Suprapubic skin (tissue), 3 donors: ENCODE measurements at regions not wholly inside any gene's neighbourhood (a gene's known extent, or its start where the extent isn't known, plus 50 kb on each side); places are given as distances from the start of the nearest gene placed in this dataset.

Experiments used
- POLR2A ChIP-seq, 2 donors: fragments of 450-650 bp; IDR thresholded peaks; one replicate each; pipeline ENCODE4 v1.6.1; 2017; ENCODE audit warnings: antibody characterized with exemption in 2 of 2, mild to moderate bottlenecking in 2 of 2, moderate library complexity in 2 of 2
- TF ChIP-seq, protein P1 (sequence below), 2 donors: fragments of 200-600 bp in 1 of 2; fragments of 450-650 bp in 1 of 2; sonication (generic) in 1 of 2; IDR thresholded peaks; one replicate each; pipeline ENCODE4 v1.5.1; 2016 to 2019; ENCODE audit warnings: antibody characterized with exemption in 2 of 2, mild to moderate bottlenecking in 1 of 2, moderate library complexity in 1 of 2

DNA sequence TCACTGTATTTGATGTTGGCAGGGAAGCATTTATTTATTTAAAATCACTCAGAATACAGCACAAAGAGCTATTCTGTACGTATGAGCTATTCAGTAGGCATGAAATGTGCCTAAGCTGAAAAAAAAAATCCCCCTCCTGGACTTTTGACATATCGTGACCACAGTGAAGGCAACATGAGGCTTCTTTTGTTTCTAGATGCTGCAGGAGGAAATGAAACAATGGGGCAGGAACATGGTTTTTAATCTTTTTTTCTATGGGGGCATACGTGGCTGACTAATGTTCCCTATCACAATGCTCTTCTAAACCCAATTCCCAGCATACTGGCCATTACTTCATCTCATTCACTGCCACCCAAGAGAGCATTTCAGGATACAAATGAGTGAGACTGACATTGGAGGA lies 191.0 kb upstream of the PMFBP1 start:
- TF ChIP-seq, protein P1, sequence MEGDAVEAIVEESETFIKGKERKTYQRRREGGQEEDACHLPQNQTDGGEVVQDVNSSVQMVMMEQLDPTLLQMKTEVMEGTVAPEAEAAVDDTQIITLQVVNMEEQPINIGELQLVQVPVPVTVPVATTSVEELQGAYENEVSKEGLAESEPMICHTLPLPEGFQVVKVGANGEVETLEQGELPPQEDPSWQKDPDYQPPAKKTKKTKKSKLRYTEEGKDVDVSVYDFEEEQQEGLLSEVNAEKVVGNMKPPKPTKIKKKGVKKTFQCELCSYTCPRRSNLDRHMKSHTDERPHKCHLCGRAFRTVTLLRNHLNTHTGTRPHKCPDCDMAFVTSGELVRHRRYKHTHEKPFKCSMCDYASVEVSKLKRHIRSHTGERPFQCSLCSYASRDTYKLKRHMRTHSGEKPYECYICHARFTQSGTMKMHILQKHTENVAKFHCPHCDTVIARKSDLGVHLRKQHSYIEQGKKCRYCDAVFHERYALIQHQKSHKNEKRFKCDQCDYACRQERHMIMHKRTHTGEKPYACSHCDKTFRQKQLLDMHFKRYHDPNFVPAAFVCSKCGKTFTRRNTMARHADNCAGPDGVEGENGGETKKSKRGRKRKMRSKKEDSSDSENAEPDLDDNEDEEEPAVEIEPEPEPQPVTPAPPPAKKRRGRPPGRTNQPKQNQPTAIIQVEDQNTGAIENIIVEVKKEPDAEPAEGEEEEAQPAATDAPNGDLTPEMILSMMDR (IDR thresholded peaks at IDR 0.05), result no peak
- no peak for TF ChIP-seq POLR2A (IDR thresholded peaks at IDR 0.05)
